SK-N-SH (cell line): ENCODE measurements at regions not wholly inside any gene's neighbourhood (a gene's known extent, or its start where the extent isn't known, plus 50 kb on each side); places are given as distances from the start of the nearest gene placed in this dataset.
"Not testable (repeated sequence)": the region's sequence is repeated elsewhere in the genome, so short reads cannot be mapped to it uniquely, and the experiment has no call there.

Source experiments
- CTCF ChIA-PET: fragments of 300-600, 350-600 bp; formaldehyde crosslinking; extraction: SDS; loops from one replicate; lab custom pipeline; 2021; lab: Yijun Ruan, JAX
- POLR2A ChIA-PET: fragments of 350-600 bp; sonication (Branson Sonifier 250); formaldehyde crosslinking; extraction: SDS; loops from one replicate; lab custom pipeline; 2020; ENCODE audit warnings: antibody characterized with exemption, inconsistent platforms; lab: Yijun Ruan, JAX
- DNase-seq: peaks from one replicate; pipeline ENCODE4 v3.0.0; 2012
- H2AFZ ChIP-seq: fragments of 200-600 bp; sonication (generic); 2 replicates; pipeline ENCODE4 v1.8.1; 2016; ENCODE audit warnings: antibody characterized with exemption, mild to moderate bottlenecking, low read depth
- H3F3A ChIP-seq: fragments of 200-600 bp; sonication (generic); replicated peaks from 2 replicates; pipeline ENCODE3; 2016; ENCODE audit warnings: antibody characterized with exemption, mild to moderate bottlenecking; ENCODE audit not compliant: insufficient read depth
- H3K27ac ChIP-seq, 2 experiments: fragments of 200-500 bp in 1 of 2; fragments of 200-600 bp in 1 of 2; sonication (Bioruptor generic) in 1 of 2; sonication (generic), shearing (Covaris generic) in 1 of 2; 2 replicates each; pipeline versions ENCODE4 v1.5.1 to v1.6.1; 2014 to 2016; ENCODE audit warnings: low read depth in 2 of 2, inconsistent platforms in 1 of 2, low read length in 1 of 2, mild to moderate bottlenecking in 1 of 2, mixed read lengths in 1 of 2
- H3K27me3 ChIP-seq: fragments of 200-600 bp; sonication (generic), shearing (Covaris generic); 2 replicates; pipeline ENCODE4 v1.6.1; 2016; ENCODE audit warnings: mixed run types; ENCODE audit not compliant: insufficient read depth
- H3K36me3 ChIP-seq, 2 experiments: fragments of 200-500 bp in 1 of 2; fragments of 200-600 bp in 1 of 2; sonication (Bioruptor generic) in 1 of 2; sonication (generic) in 1 of 2; replicated peaks in 1 of 2; 2 replicates each; pipeline versions ENCODE3 to v1.5.1; 2014 to 2016; ENCODE audit warnings: low read length in 1 of 2, mild to moderate bottlenecking in 1 of 2; ENCODE audit not compliant: insufficient read depth in 2 of 2, control insufficient read depth in 1 of 2
- H3K4me1 ChIP-seq, 2 experiments: fragments of 200-500 bp in 1 of 2; fragments of 200-600 bp in 1 of 2; sonication (Bioruptor generic) in 1 of 2; sonication (generic), shearing (Covaris generic) in 1 of 2; 2 replicates each; pipeline versions ENCODE4 v1.5.1 to v1.6.1; 2014 to 2016; ENCODE audit warnings: low read depth in 1 of 2, low read length in 1 of 2, mixed run types in 1 of 2; ENCODE audit not compliant: insufficient read depth in 2 of 2, control insufficient read depth in 1 of 2
- H3K4me2 ChIP-seq: fragments of 200-600 bp; sonication (generic), shearing (Covaris generic); 2 replicates; pipeline ENCODE4 v1.6.1; 2017; ENCODE audit warnings: mixed run types
- H3K4me3 ChIP-seq, 2 experiments: fragments of 200-500 bp in 1 of 2; fragments of 200-600 bp in 1 of 2; sonication (Bioruptor generic) in 1 of 2; sonication (generic), shearing (Covaris generic) in 1 of 2; 2 replicates each; pipeline versions ENCODE4 v1.5.1 to v1.8.1; 2014 to 2016; ENCODE audit warnings: low read depth in 2 of 2, inconsistent platforms in 1 of 2, low read length in 1 of 2, mild to moderate bottlenecking in 1 of 2, mixed read lengths in 1 of 2, moderate library complexity in 1 of 2
- H3K79me2 ChIP-seq: fragments of 200-600 bp; sonication (generic); 2 replicates; pipeline ENCODE4 v1.8.1; 2017; ENCODE audit warnings: mild to moderate bottlenecking; ENCODE audit not compliant: insufficient read depth
- H3K9ac ChIP-seq: fragments of 200-600 bp; sonication (generic); 2 replicates; pipeline ENCODE4 v1.6.1; 2017; ENCODE audit warnings: mixed run types
- H3K9me2 ChIP-seq: fragments of 200-600 bp; sonication (generic); 2 replicates; pipeline ENCODE4 v1.6.1; 2017; ENCODE audit warnings: mixed run types
- H3K9me3 ChIP-seq: fragments of 200-600 bp; sonication (generic); 2 replicates; pipeline ENCODE4 v1.6.1; 2017; ENCODE audit warnings: mixed run types, mild to moderate bottlenecking, moderate library complexity
- H4K20me1 ChIP-seq: fragments of 200-600 bp; sonication (generic); 2 replicates; pipeline ENCODE4 v1.6.1; 2017; ENCODE audit warnings: mild to moderate bottlenecking, mixed run types; ENCODE audit not compliant: insufficient read depth
- CHD2 ChIP-seq: fragments of 150-350 bp; IDR thresholded peaks from 2 replicates; pipeline ENCODE4 v1.6.1; 2018; ENCODE audit warnings: low read length; ENCODE audit not compliant: partially characterized antibody
- CTCF ChIP-seq: fragments of 200-600 bp; sonication (generic); IDR thresholded peaks from 2 replicates; pipeline ENCODE4 v1.6.1; 2017; ENCODE audit warnings: antibody characterized with exemption, mild to moderate bottlenecking, moderate library complexity
- GABPA ChIP-seq: IDR thresholded peaks from 2 replicates; pipeline ENCODE4 v1.4.0; 2012; ENCODE audit warnings: low read depth, mild to moderate bottlenecking
- GATA2 ChIP-seq: sonication (generic); formaldehyde crosslinking; IDR thresholded peaks from 2 replicates; pipeline ENCODE4 v1.5.0; 2020; ENCODE audit warnings: mild to moderate bottlenecking, missing genetic modification reagents
- NRF1 ChIP-seq: IDR thresholded peaks from 2 replicates; pipeline ENCODE4 v1.6.1; 2012; ENCODE audit warnings: low read depth, mild to moderate bottlenecking, low read length
- PBX3 ChIP-seq: IDR thresholded peaks from 2 replicates; pipeline ENCODE4; 2012
- RAD21 ChIP-seq: IDR thresholded peaks from 2 replicates; pipeline ENCODE4 v1.6.1; 2012; ENCODE audit warnings: mild to moderate bottlenecking, low read length
- RFX5 ChIP-seq: IDR thresholded peaks from 2 replicates; pipeline ENCODE4 v1.6.1; 2012; ENCODE audit warnings: mild to moderate bottlenecking, improper control_type of control experiment, low read length
- TCF12 ChIP-seq: IDR thresholded peaks from 2 replicates; pipeline ENCODE4 v1.4.0; 2012
- YY1 ChIP-seq: IDR thresholded peaks from 2 replicates; pipeline ENCODE4 v1.4.0; 2012; ENCODE audit warnings: low read depth, mild to moderate bottlenecking
- WGBS: methylation state at CpG from one replicate; pipeline ENCODE4 v1.1.6; 2017; ENCODE audit warnings: low lambda C conversion rate; 5-methylcytosine and 5-hydroxymethylcytosine counted together

GRCh38 chr16:29232811-29233704 lies 173.5 kb downstream of the NPIPB11 start:
- H3K9ac ChIP-seq, result no peak overlapping the region
- H3K9me2 ChIP-seq, result no peaks in the 10 kb centered on the region
- no peak overlapping the region for H3K4me3 ChIP-seq
- POLR2A ChIA-PET, result no interaction called here
- peaks cover 0 to 6% of the 10 kb centered on the region in 2 experiments; a peak in 1 of 4 replicates for H3K4me1 ChIP-seq
- no peaks in the 10 kb centered on the region for H3K9me3 ChIP-seq
- no peak overlapping the region for H3K27ac ChIP-seq
- no peaks in the 10 kb centered on the region for H3K27me3 ChIP-seq
- H2AFZ ChIP-seq, result no peak overlapping the region
- DNase-seq, result no peak
- TF ChIP-seq CHD2, result no peak
- TF ChIP-seq GATA2 (CRISPR knock-in tag), result no peak
- no peak for TF ChIP-seq CTCF
- TF ChIP-seq RFX5, result no peak
- TF ChIP-seq TCF12, result no peak
- TF ChIP-seq NRF1, result no peak
- TF ChIP-seq RAD21, result no peak
- no peak for TF ChIP-seq YY1
- TF ChIP-seq GABPA, result no peak
- no peak for TF ChIP-seq PBX3
- no peaks in the 10 kb centered on the region for H4K20me1 ChIP-seq
- WGBS, result 84% methylated on average over 22 of the region's 30 CpGs
- H3K36me3 ChIP-seq, result no peaks in the 10 kb centered on the region
- CTCF ChIA-PET, result no interaction called here
- no peaks in the 10 kb centered on the region for H3K79me2 ChIP-seq
- H3K4me2 ChIP-seq, result no peak overlapping the region
- H3F3A ChIP-seq, result no peaks in the 10 kb centered on the region

GRCh38 chr16:29232160-29232705 lies 174.3 kb downstream of the NPIPB11 start:
- DNase-seq, H3K4me3 ChIP-seq, H3K9ac ChIP-seq, POLR2A ChIA-PET, H3K9me3 ChIP-seq, H3K79me2 ChIP-seq, CTCF ChIA-PET, H3K9me2 ChIP-seq, H3K27ac ChIP-seq, H4K20me1 ChIP-seq, H2AFZ ChIP-seq, H3F3A ChIP-seq, H3K27me3 ChIP-seq, H3K4me1 ChIP-seq, H3K36me3 ChIP-seq, H3K4me2 ChIP-seq: not testable (repeated sequence)
- 88% methylated on average over 5 of the region's 10 CpGs for WGBS
